Hypothalamus (tissue), 51 donors: ENCODE measurements at regions not wholly inside any gene's neighbourhood (a gene's known extent, or its start where the extent isn't known, plus 50 kb on each side); places are given as distances from the start of the nearest gene placed in this dataset.
"Not testable (repeated sequence)": the region's sequence is repeated elsewhere in the genome, so short reads cannot be mapped to it uniquely, and the experiment has no call there.

Source experiments
- DNase-seq, 51 donors: peaks; one replicate each; lab custom pipeline; 2025; lab: John Stamatoyannopoulos, UW

DNA sequence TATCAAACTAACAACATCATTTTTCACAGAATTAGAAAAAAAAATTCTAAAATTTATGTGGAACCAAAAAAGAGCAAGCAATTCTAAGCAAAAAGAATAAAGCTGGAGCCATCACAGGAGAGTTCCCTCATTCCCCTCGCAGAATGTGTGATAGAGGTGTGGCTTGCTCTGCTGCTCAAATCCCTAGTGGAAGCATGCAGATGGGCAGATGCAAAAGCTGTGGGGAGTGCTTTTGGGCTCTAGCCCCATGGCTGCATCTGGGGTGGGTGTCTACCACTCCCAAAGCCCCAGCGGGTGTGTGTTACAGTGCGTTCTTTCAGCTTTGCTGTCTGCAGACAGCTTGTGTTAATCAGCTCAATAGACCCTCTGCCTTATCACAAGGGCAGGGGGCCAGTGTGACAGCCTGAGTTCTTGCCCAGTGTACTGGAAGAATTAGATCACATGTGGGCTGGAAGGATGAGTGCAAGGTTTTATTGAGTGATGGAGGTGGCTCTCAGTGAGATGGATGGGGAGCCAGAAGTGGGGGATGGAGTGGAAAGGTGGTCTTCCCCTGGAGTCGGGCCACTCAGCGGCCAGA, 575.9 kb upstream of the LRRN3 start:
- not testable (repeated sequence) for DNase-seq

DNA sequence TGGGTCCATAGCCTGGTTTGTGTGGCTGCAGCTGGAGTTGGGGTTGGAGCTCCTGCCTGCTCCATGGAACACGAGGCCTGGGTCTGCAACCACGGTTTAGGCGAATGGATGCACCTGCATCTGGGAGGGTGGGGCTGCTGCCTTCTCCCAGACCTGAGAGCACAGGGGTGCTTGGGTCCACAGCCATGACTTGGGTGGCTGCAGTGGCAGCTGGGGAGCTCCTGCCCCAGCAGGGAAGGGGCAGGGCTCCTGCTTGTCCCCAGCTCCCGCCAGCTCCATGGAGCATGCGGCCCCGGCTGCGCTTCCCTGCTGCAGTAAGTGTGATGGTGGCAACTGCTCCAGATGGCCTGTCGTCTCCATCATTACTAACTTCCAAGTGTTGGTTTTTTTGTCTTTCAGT, 571.1 kb upstream of the LRRN3 start:
- DNase-seq = no peak

DNA sequence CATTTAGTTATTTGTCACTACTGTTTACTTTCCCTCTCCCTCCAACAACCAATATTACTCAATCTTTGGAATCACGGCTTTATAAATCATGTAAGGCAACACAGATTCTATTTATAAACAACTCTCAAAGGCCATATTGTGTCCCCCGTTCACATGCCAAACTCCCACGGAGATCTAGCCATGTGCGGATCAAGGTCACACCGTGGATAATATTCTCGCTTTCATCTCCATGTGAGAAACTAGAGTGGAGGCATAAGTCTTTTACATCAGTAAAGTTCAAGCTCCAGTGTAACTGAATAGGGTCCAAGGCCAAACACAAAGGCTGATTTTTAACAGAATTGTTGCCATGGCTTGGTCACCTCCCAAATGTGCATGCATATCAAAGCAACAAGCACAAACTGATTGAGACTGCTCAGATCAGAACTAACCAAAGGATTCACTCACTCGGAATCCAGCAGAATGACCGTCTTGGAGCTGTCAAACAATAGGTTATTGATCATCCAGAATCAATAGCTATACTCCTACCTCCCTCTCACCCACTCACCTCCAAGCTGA, 569.5 kb upstream of the LRRN3 start:
- no peak for DNase-seq

DNA sequence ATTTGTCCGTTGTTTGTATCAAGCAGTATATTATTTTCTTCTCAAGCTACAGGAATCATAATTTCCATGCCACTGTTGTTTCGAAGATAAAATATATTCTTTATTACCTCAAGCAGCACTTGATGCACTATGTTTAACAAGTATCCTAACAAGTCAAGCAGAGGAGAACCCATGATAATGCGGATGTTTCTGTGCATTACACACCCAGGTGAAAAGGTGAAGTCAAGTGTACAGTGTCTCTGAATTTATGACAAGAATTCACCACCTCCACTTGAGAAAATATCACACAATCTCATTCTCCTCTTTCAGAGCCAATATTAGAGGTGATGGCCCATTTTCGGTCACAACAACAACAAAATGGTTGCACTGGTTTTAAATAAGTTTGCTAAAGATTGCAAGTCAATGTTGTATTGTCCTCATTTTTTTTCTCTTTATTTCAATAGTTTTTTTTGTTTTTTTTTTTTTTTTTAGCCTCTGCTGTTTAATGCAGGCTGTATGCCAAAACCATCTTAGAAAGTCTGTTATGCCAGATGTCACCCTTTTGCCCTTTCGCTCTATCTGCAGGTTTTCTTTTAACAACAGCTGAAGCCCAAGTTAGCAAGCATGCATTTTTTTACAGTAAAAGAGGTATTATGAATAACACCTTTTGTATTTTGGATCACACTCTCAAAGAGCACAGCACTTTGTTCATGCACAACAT, 568.7 kb upstream of the LRRN3 start:
- DNase-seq = no peak

DNA sequence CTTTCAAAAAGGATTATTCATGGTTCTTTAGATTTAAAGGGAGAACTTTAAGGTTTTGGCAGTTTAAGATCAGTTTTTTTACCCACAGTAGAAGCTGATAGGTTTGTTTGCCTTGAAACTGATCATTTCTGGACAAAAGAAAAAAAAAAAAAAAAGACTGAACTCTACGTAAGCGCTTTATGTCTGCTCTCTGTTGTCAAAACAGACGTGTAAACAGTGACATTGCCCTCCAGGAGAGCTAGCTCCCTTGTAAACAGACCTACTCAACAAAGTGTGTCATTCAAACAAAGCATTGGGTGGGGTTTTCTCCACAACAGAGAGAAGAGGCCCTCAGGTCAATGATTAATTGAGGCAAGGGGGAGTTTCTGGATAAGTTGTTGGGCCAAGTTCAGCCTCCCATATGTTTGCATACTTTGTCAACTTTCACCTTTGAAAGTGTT, 568.1 kb upstream of the LRRN3 start:
- no peak for DNase-seq

DNA sequence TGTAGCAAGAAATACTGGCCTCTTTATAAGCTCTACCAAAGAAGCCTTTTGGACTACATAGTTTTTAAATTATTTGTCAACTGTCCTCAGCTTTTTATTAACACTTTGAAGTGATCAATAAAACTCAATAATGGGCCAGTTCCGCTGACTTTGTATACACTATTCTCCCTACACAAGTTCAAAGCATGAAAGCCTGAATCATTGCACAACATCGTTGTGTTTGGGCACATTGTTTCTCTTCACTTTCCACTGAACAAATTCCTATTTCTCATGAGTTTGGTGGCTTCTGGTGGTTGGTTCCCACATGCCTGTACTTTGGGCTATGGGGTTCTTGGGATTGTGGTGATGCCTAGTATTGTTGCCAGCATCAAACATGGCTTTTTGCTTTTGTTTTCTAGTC, 561.8 kb upstream of the LRRN3 start:
- DNase-seq = no peak

DNA sequence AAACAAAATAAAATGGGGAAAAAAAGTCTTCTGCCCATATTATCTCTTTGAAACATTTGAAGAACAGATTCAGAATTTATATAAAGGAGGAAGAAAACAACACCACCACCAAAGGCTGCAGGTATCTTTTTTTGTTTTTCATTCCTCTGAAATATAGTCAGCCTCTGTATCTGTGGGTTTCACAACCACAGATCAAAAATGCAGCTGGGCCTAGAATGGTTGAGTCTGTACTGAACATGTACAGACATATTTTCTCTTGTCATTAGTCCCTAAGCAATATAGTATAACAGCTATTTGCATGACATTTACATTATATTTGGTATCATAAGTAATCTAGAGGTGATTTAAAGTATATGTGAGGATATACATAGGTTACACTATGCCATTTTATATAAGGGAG, 559.7 kb upstream of the LRRN3 start:
- no peak for DNase-seq

DNA sequence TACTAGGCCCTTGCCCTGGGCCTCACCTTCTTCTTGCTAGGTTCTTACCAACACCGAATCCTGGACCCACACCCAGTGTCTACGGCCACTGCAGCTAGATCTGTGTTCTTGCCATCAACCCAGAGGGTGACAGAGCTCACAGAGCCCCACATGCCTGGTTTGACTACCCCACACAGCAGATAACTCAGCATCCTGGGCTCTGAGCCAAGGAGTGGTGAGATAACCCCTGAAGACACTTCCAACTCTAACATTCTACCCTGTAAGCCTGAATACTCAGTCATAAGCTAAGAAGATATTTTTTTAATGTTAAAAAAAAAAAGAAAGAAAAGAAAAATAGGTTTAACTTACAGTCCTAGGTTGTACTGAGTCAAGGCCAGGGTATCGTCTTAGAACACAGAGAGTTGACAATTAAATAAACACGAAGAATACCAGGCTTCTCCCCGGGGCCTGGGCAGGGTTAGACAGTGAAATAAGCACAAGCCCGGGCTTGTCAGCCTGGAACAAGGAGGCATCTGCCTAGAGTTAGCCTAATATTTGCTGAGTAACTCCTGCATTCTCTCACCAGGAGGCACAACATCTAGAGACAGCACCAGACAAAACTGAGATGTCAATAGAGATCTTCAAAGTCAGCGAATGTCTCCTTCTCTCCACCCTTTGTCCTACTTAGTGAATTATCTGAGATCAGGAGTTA, 556.5 kb upstream of the LRRN3 start:
- DNase-seq = no peak

DNA sequence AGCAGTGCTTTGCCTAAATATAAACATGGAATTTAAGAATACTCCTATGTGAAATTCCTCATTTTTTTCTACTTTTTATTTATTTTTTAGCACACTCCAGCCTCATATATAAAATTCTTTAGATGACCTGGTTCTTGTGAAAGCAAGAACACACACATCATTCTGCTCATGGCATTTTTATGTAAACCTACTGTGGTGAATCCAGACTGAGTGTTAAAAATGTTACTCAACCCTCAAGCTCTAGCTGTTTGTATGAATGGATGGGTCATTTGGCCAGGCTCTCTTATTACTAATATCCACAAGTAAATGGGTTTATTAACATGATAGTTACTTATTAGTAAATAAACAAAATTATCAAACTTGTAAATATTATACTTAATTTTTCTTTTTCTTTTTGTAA, 551.7 kb upstream of the LRRN3 start:
- DNase-seq = no peak

DNA sequence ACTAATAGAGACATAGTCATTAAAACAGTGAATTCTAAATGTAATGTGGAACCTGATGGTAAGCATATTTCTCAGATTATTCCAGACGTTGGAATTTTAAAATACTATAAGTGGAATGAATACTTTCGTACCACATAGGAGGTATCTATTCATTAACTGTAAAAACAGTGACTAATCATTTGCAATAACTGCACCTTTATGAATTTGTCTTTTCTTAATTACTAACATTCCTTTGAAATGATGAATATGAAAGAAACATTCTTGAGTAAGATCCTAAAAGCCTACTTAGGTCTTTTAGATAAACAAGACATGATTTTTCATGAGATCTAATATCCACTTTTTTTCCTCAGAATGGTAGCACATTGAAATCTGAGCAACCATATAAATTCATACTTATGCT, 549.0 kb upstream of the LRRN3 start:
- no peak for DNase-seq

DNA sequence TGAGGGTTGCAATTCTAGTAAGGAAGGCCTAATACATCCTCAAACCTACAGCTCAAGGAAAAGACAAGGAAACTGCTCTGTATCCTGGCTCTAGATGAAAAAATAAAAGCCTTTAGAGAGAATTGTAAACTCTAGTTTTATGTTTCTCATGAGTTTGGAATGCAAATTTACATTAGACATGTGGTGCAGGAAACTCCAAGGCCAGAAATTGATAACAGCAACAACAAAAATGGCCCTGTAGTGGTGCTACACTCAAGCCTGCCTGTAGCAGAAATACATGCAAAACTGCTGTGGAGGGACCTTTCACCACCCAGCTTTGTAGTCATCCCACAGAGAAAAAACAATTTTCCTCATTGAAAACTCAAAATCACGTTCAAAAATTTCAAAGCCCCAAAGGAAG, 546.7 kb upstream of the LRRN3 start:
- DNase-seq = no peak

DNA sequence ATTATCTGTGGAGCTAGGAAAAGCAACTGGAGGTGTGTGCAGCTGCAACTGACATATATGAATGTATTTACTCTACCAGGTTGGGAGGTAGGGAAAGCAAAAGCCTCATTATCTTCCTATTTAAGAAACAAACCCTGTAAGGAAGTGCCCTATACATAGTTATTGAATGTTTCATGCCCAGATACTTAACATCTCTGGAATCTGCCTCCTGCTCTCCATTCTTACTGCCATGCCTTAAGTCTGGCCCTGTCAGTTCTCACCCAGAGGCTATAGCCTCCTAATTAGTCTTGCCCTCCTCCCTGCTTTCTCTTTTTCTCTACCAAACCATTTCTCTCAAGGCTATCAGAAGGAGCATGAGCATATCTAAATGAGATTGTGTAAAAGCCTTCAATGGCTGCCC, 542.6 kb upstream of the LRRN3 start:
- no peak for DNase-seq

DNA sequence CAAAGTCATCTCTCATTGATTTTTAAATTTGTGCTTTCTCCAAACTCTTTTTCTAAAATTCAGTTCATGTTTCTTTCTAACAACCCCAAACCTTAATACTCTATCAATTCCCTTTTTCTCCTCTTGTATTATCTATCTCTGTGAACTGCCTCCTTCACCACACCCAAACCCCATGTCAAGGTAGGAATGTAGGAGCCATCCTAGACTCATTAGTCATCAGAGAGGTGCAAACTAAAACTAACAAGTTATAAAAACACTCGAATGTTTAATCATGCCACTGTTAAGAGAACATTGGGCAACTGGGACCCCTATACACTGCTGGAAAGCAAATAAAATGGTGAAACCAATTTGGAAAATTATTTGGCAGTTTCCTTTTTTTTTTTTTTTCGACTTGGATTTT, 533.8 kb upstream of the LRRN3 start:
- DNase-seq = no peak

DNA sequence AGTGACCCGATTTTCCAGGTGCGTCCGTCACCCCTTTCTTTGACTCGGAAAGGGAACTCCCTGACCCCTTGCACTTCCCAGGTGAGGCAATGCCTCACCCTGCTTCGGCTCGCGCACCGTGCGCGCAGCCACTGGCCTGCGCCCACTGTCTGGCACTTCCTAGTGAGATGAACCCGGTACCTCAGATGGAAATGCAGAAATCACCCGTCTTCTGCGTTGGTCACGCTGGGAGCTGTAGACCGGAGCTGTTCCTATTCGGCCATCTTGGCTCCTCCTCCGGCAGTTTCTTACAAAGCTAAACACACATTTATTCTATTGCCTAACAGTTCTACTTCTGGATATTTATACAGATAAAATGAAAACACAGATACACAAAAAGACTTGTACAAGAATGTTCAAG, 527.6 kb upstream of the LRRN3 start:
- DNase-seq = not testable (repeated sequence)

DNA sequence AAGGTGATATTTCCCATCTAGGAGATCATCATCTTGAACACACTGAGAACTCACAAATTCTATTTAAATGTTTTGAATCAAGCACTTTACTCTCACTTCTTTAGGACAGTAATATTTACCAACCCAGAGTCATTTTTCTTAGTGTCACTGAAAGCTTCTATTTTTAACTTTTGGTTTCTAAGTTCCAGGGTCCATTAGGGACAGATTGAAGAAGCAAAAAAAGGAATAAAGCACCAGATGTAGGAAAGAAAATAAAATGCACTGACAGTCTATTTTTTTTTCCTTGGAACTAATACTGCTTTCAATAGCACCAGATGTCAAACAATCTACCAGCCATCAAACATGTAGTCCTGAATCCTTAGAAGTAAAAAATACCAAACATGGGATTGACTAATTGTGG, 526.7 kb upstream of the LRRN3 start:
- no peak for DNase-seq

DNA sequence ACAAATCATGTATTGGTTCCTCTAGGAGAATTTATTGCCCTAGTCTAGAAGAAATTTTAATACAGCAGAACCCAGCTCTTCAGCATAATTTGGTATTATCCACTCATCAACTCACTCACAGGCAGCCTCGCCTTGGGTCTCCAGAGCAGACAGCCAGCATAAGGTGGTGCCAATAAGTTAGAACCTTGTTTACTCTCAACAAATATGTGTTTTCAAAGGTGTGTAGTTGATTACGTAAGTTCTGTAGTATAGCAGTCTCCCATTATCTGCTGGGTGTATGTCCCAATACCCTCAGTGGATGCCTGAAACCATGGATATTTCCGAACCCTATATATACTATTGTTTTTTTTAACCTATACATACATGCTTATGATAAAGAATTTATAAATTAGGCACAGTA, 522.5 kb upstream of the LRRN3 start:
- no peak for DNase-seq

DNA sequence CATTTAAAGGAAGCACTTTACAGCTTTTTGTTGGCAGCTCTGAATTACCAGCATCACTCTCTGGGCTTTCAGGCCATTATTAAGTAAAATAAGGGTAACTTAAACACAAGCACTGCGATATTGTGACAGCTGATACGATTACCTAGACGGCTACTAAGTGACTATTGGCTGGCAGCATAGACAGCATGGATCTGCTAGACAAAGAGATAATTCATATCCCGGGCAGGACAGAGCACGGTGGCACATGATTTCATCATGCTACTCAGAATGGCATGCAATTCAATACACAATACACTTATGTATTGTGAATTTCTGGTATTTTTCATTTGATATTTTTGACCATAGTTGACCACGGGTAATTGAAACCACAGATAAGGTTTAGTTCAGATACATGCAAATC, 522.0 kb upstream of the LRRN3 start:
- peak in 2 of 51 donors; percentile 2 for DNase-seq

DNA sequence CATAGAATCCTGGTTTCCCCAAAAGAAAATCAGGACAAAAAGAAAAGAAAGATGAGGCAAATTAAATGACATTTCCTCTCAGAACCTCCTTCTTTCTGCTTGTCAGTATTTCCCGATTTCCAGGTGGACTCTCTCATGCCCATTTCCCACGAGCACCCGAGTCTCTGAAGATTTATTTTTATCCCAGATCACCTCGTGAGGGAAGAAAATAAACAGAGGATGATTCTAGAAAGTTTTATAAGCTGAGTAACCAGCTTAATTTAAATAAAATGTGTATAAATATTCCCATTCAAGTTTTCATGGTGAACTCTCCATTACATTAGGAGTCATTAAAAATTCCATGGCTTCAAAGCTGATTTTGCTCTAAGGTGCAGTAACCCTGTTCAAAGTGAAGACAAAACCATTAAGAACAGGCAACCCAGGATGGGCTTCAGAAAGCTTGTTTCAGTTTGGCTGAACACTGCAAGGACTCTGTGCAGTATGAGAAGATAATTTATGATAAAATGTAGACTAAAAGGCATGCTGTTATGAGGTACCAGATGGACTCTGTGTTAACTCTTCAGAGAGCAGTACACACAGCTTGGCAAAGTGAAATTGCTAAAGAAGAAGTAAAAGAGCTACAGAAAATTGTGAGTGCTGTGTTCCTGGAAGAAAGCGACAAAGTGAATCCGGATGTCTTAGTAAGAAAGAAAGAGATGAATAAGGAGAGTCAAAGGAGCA, 521.3 kb upstream of the LRRN3 start:
- no peak for DNase-seq

DNA sequence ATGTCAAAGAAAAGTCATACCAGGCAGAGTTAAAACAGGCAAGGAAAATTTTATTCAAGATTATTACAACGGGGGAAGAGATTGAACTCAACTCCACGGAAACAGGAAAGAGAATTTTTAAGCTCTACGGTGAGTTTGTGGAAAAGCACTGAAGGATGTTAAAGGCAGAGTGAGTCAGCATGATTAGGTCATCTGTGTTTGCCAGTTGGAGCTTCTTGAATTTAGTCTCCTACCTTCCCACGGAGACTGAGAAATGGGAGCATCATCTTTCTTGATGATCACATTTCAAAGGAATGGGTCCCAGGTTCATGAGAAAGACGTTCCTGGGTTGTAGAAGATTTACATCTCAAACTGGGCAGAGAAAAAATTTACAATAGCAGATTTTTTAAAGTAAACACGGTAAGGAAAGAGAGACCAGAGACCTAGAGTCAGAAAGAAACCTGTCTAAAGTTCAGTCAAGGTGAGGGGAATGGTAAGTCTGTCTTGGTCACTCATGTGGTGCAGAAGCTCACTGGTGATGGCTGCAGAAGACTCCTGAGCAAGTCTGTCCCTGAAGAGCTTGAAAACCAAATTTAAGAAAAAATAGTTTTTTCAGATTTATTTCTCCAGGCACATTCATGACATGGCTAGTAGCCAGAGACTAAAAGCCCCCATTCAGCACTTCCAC, 516.9 kb upstream of the LRRN3 start:
- DNase-seq = no peak

DNA sequence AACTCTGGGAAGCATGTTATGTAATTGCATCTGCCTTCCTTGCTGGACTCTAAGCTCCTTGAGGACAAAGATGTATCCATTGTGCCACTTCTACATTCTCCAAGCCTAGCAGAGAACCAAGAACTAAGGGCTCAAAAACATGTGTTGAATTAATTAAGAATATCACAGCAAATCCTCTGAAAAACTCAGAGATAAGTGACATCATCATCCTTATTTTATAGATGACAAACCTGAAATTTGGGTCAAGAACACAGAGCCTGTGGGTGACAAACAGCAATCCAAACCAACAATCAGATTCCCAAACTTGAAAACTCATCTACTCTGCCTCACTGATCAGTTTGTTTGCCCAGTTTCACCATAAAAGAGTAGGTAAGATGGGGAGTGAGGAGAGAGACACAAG, 503.6 kb upstream of the LRRN3 start:
- no peak for DNase-seq

DNA sequence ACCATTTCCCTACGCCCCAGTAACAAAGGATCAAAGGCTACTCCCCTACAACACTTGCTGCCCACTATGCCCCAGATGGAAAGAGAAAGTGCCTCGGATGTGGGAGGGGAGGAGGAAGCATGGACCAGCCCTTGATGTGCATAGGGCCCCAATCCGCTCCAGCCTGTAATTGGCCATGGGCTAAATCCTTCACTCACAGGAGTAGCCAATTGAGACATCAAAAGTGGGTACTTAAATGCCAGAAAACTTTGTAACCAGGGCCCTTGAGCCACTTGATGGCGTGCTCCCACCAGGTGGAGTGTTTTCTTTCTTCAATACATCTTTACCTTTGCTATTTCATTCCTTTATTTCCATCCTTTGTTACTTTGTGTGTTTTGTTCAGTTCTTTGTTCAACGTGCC, 500.5 kb upstream of the LRRN3 start:
- no peak for DNase-seq
